Fibroblast of lung (primary cell): ENCODE measurements at regions not wholly inside any gene's neighbourhood (a gene's known extent, or its start where the extent isn't known, plus 50 kb on each side); places are given as distances from the start of the nearest gene placed in this dataset.

Source experiments
- CTCF ChIP-seq, 2 donors: IDR thresholded peaks in 1 of 2; conservative IDR thresholded peaks in 1 of 2; 1 replicate in 1 of 2; 2 replicates in 1 of 2; pipeline ENCODE4 v1.5.1; 2011 to 2012; ENCODE audit warnings: low read length in 2 of 2, control low read depth in 1 of 2, inconsistent platforms in 1 of 2, low read depth in 1 of 2, mild to moderate bottlenecking in 1 of 2
- EZH2 ChIP-seq: IDR thresholded peaks from 2 replicates; pipeline ENCODE4 v1.5.1; 2012; ENCODE audit warnings: low read length, control low read depth, mild to moderate bottlenecking; ENCODE audit errors: missing control alignments

GRCh38 chr20:48416002-48416401 lies 411.8 kb downstream of the PREX1 start:
- TF ChIP-seq CTCF (conservative IDR thresholded peaks at IDR 0.05 in 1 of 2, IDR thresholded peaks at IDR 0.05 in 1 of 2; ENCODE audit: low read depth in 1 of 2, low read length in 2 of 2) (no peak), EZH2 (no peak)
